Endothelial cell (in vitro differentiated cells): ENCODE measurements at regions not wholly inside any gene's neighbourhood (a gene's known extent, or its start where the extent isn't known, plus 50 kb on each side); places are given as distances from the start of the nearest gene placed in this dataset.
"Not testable (repeated sequence)": the region's sequence is repeated elsewhere in the genome, so short reads cannot be mapped to it uniquely, and the experiment has no call there.

Experiments used
- DNase-seq: peaks from one replicate; pipeline ENCODE4 v3.0.0; 2021; ENCODE audit warnings: low spot score
- H3K27ac Mint-ChIP-seq: one replicate; pipeline ENCODE4 v1.8.0; 2021; ENCODE audit warnings: mixed read lengths, inconsistent platforms; ENCODE audit not compliant: unreplicated experiment
- H3K27me3 Mint-ChIP-seq: one replicate; pipeline ENCODE4 v1.8.0; 2021; ENCODE audit warnings: mild to moderate bottlenecking, moderate library complexity, mixed read lengths, inconsistent platforms; ENCODE audit not compliant: unreplicated experiment
- H3K36me3 Mint-ChIP-seq: one replicate; pipeline ENCODE4 v1.8.0; 2021; ENCODE audit warnings: mild to moderate bottlenecking, low read depth, mixed read lengths, inconsistent platforms; ENCODE audit not compliant: unreplicated experiment
- H3K4me1 Mint-ChIP-seq: one replicate; pipeline ENCODE4 v1.8.0; 2021; ENCODE audit warnings: mild to moderate bottlenecking, mixed read lengths, inconsistent platforms; ENCODE audit not compliant: unreplicated experiment
- H3K4me3 Mint-ChIP-seq: one replicate; pipeline ENCODE4 v1.8.0; 2021; ENCODE audit warnings: mild to moderate bottlenecking, mixed read lengths, inconsistent platforms; ENCODE audit not compliant: unreplicated experiment
- H3K9me3 Mint-ChIP-seq: one replicate; pipeline ENCODE4 v1.8.0; 2021; ENCODE audit warnings: mixed read lengths, inconsistent platforms; ENCODE audit not compliant: unreplicated experiment
- TF ChIP-seq, protein P1 (sequence below): fragments of 200-600 bp; sonication (generic); IDR thresholded peaks from one replicate; pipeline ENCODE4 v1.5.0; 2021; ENCODE audit warnings: antibody characterized with exemption; ENCODE audit not compliant: unreplicated experiment

DNA sequence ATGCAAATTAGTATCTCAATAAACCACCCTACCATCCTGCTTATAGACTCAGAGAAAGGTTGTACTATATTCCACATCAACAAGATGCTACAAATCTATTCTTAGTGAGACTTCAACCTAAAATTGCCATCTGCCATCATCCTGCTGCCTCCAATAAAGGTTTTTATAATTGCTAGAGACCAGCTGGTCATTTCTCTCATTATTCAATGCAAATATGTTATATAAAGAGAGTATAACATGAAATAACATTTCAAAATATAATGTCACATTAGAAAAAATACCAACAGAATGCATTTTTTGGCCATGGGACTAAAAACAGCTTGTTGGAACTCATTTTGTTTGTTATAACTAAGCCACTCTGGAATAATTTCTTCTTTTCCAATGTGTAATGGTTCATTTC is 247.3 kb downstream of the LRIG3 start:
- Mint-ChIP-seq H3K9me3 (no peaks in the 10 kb centered on the region), H3K4me3 (no peak overlapping the region), H3K4me1 (no peaks in the 10 kb centered on the region), H3K27me3 (no peaks in the 10 kb centered on the region), H3K27ac (no peak overlapping the region), H3K36me3 (no peaks in the 10 kb centered on the region)
- no peak for DNase-seq
- TF ChIP-seq, protein P1, sequence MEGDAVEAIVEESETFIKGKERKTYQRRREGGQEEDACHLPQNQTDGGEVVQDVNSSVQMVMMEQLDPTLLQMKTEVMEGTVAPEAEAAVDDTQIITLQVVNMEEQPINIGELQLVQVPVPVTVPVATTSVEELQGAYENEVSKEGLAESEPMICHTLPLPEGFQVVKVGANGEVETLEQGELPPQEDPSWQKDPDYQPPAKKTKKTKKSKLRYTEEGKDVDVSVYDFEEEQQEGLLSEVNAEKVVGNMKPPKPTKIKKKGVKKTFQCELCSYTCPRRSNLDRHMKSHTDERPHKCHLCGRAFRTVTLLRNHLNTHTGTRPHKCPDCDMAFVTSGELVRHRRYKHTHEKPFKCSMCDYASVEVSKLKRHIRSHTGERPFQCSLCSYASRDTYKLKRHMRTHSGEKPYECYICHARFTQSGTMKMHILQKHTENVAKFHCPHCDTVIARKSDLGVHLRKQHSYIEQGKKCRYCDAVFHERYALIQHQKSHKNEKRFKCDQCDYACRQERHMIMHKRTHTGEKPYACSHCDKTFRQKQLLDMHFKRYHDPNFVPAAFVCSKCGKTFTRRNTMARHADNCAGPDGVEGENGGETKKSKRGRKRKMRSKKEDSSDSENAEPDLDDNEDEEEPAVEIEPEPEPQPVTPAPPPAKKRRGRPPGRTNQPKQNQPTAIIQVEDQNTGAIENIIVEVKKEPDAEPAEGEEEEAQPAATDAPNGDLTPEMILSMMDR, result no peak

DNA sequence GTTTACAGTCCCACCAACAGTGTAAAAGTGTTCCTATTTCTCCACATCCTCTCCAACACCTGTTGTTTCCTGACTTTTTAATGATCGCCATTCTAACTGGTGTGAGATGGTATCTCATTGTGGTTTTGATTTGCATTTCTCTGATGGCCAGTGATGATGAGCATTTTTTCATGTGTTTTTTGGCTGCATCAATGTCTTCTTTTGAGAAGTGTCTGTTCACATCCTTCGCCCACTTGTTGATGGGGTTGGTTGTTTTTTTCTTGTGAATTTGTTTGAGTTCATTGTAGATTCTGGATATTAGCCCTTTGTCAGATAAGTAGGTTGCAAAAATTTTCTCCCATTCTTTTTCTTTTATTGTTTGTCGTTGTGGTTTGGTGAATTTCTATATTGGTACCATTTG is 242.5 kb downstream of the LRIG3 start:
- not testable (repeated sequence) for H3K36me3 Mint-ChIP-seq, H3K4me3 Mint-ChIP-seq, DNase-seq, H3K27ac Mint-ChIP-seq, H3K9me3 Mint-ChIP-seq, H3K27me3 Mint-ChIP-seq, H3K4me1 Mint-ChIP-seq

DNA sequence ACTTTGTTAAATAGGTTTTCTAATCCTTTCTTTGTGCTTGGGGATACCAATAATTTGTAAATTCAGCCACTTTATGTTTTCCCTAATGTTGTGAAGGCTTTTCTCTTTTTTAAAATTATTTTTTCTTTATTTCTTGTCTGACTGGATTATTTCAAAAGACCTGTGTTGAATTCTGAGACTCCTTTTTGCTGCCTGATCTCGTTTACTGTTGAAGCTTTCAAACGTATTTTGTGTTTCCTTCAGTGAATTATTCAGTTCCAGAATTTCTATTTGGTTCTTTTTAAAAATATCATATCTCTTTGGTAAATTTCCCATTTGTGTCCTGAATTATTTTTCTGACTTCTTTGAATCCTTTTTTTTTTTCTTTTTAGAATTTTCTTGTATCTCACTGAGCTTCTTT is 241.6 kb downstream of the LRIG3 start:
- Mint-ChIP-seq H3K27me3 (no peaks in the 10 kb centered on the region), H3K9me3 (no peaks in the 10 kb centered on the region), H3K4me3 (no peak overlapping the region), H3K36me3 (no peaks in the 10 kb centered on the region), H3K4me1 (no peaks in the 10 kb centered on the region), H3K27ac (no peak overlapping the region)
- DNase-seq, result no peak
- TF ChIP-seq, protein P1, result no peak

DNA sequence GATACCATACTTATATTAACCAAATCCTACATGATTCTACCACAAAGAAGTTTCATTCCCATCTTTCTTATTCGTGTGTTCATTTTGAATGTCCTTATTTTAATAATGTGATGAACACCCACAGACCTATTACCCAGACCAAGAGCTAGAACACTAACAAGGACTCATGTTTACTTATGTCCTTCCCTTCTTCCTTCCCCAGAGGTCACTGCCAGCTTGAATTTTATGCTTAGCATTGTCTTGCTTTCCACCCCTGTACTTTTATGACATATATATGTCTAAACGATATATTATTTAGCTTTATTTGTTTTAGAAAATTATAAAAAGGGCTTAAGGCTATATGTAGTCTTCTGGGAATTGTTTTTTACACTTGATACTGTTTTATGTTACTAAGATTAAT is 238.6 kb downstream of the LRIG3 start:
- Mint-ChIP-seq H3K4me1 (no peaks in the 10 kb centered on the region), H3K4me3 (no peak overlapping the region), H3K9me3 (no peaks in the 10 kb centered on the region), H3K27ac (no peak overlapping the region), H3K36me3 (no peaks in the 10 kb centered on the region), H3K27me3 (no peaks in the 10 kb centered on the region)
- TF ChIP-seq, protein P1, result no peak
- no peak for DNase-seq

DNA sequence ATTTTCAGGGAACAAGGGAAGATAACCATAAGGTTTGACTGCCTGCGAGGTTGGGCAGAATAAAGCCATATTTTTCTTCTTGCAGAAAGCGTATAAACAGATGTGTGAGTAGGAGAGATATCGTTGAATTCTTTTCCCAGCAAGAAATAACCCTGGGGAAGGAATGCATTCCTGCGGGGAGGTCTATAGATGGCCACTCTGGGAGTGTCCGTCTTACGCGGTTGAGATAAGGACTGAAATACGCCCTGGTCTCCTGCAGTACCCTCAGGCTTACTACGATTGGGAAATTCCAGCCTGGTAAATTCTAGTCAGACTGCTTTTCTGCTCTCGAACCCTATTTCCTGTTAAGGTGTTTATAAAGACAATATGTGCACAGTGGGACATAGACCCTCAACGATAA is 225.0 kb downstream of the LRIG3 start:
- Mint-ChIP-seq H3K27me3 (no peaks in the 10 kb centered on the region), H3K4me1 (no peaks in the 10 kb centered on the region), H3K9me3 (peaks cover 13% of the 10 kb centered on the region), H3K36me3 (no peaks in the 10 kb centered on the region), H3K27ac (no peak overlapping the region), H3K4me3 (no peak overlapping the region)
- no peak for DNase-seq
- TF ChIP-seq, protein P1, result no peak

DNA sequence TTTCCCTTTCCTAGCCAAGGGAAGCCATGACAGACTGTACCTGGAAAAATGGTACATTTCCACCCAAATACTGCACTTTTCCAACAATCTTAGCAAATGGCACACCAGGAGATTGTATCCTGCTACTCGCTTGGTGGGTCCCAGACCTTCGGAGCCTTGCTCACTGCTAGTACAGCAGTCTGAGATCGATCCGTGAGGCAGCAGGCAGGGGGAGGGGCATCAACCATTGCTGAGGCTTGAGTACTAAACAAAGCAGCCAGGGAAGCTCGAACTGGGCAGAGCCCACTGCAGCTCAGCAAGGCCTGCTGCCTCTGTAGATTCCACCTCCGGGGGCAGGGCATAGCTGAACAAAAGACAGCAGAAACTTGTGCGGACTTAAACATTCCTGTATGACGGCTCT is 218.8 kb downstream of the LRIG3 start:
- no peaks in the 10 kb centered on the region for H3K36me3 Mint-ChIP-seq
- TF ChIP-seq, protein P1, result no peak
- no peaks in the 10 kb centered on the region for H3K27me3 Mint-ChIP-seq
- no peak overlapping the region for H3K4me3 Mint-ChIP-seq
- no peaks in the 10 kb centered on the region for H3K9me3 Mint-ChIP-seq
- DNase-seq, result no peak
- H3K4me1 Mint-ChIP-seq, result no peaks in the 10 kb centered on the region
- no peak overlapping the region for H3K27ac Mint-ChIP-seq
